ENCODE measurements at regions not wholly inside any gene's neighbourhood (a gene's known extent, or its start where the extent isn't known, plus 50 kb on each side); places are given as distances from the start of the nearest gene placed in this dataset.
"Not testable (repeated sequence)": the region's sequence is repeated elsewhere in the genome, so short reads cannot be mapped to it uniquely, and the experiment has no call there.

- POLR2A ChIA-PET; BruUV-seq (replicated peaks); CTCF ChIA-PET (ENCODE audit: low intra/inter-chr PET ratio); H3K9me3 ChIP-seq (replicated peaks; ENCODE audit: control insufficient read depth, insufficient read depth, low read depth, low read length); H3K27me3 ChIP-seq (ENCODE audit: control insufficient read depth in 2 of 2, insufficient read depth in 2 of 2, low read length in 2 of 2); FAIRE-seq; DNase-seq (ENCODE audit: extremely low read depth in 1 of 4, low spot score in 3 of 4); H3K9me1 ChIP-seq (ENCODE audit: control insufficient read depth, insufficient read depth, low read length); intact Hi-C loops (cut with micrococcal nuclease); H3K79me2 ChIP-seq (ENCODE audit: control insufficient read depth, insufficient read depth, low read length); H4K20me1 ChIP-seq (replicated peaks; ENCODE audit: control insufficient read depth, insufficient read depth, low read length); H3K36me3 ChIP-seq (ENCODE audit: control insufficient read depth, insufficient read depth, low read length); H2AFZ ChIP-seq (ENCODE audit: low read depth, low read length): not testable (repeated sequence)
- 0 out of 3 replicates have a peak, but pooled peaks have one; percentile 6 for ATAC-seq
- TF ChIP-seq RBFOX2 (IDR thresholded peaks at IDR 0.05; ENCODE audit: low read depth, low read length) = peak; percentile 43; the same call in 1 of the 2 replicates
- H3K4me2 ChIP-seq (ENCODE audit: insufficient read depth, low read length) = peak overlapping the region; percentile 76
- peaks cover 22 to 59% of the 10 kb centered on the region in 2 experiments for H3K4me1 ChIP-seq (replicated peaks in 1 of 2; ENCODE audit: control insufficient read depth in 2 of 2, insufficient read depth in 2 of 2, low read length in 2 of 2)
- WGBS (ENCODE audit: insufficient coverage, low coverage, missing lambda C conversion rate) = 6% methylated on average over 11 of the region's 21 CpGs
- in situ Hi-C loops (cut with MboI) = loop anchor here (5.0 kb wide), 1 partner anchor 294 kb away; no protein-coding TSS in a partner anchor
- H3K27ac ChIP-seq (ENCODE audit: extremely low read depth, low read depth, low read length) = peak overlapping the region; percentile 58; the same call in 2 of the 3 replicates
- peak overlapping the region; percentile 26 to 45; a peak in 3 of 4 replicates for H3K9ac ChIP-seq (ENCODE audit: insufficient read depth in 1 of 2, low read depth in 2 of 2, low read length in 2 of 2)
- H3K4me3 ChIP-seq = peak overlapping the region; percentile 27; the same call in 1 of the 2 replicates
These were observed 84.7 kb upstream of the SFSWAP start for GRCh38 chr12:131625966-131626722.

- H4K20me1 ChIP-seq (replicated peaks; ENCODE audit: control insufficient read depth, insufficient read depth, low read length); POLR2A ChIA-PET; H3K27me3 ChIP-seq (ENCODE audit: control insufficient read depth in 2 of 2, insufficient read depth in 2 of 2, low read length in 2 of 2); ATAC-seq; H3K9ac ChIP-seq (ENCODE audit: insufficient read depth in 1 of 2, low read depth in 2 of 2, low read length in 2 of 2); H3K9me1 ChIP-seq (ENCODE audit: control insufficient read depth, insufficient read depth, low read length); H3K36me3 ChIP-seq (ENCODE audit: control insufficient read depth, insufficient read depth, low read length); H3K9me3 ChIP-seq (replicated peaks; ENCODE audit: control insufficient read depth, insufficient read depth, low read depth, low read length); BruUV-seq (replicated peaks); CTCF ChIA-PET (ENCODE audit: low intra/inter-chr PET ratio); H2AFZ ChIP-seq (ENCODE audit: low read depth, low read length); H3K79me2 ChIP-seq (ENCODE audit: control insufficient read depth, insufficient read depth, low read length); intact Hi-C loops (cut with micrococcal nuclease): not testable (repeated sequence)
- 4% methylated on average over 14 of the region's 29 CpGs for WGBS (ENCODE audit: insufficient coverage, low coverage, missing lambda C conversion rate)
- FAIRE-seq (peak; percentile 65), DNase-seq (ENCODE audit: extremely low read depth in 1 of 4, low spot score in 3 of 4) (peak in 1 of 4 experiments; percentile 47)
- in situ Hi-C loops (cut with MboI) = loop anchor here (5.0 kb wide), 1 partner anchor 295 kb away; no protein-coding TSS in a partner anchor
- peak; percentile 46; the same call in 1 of the 2 replicates for TF ChIP-seq RBFOX2 (IDR thresholded peaks at IDR 0.05; ENCODE audit: low read depth, low read length)
- TF ChIP-seq SAFB (IDR thresholded peaks at IDR 0.05; ENCODE audit: borderline replicate concordance, low read depth, low read length) = peak; percentile 66; the same call in 1 of the 2 replicates
- TF ChIP-seq POLR2G (IDR thresholded peaks at IDR 0.05; ENCODE audit: low read depth, low read length) = 0 out of 2 replicates have a peak, but pooled peaks have one; percentile 14
- Histone ChIP-seq H3K4me3 (peak overlapping the region; percentile 45), H3K4me2 (ENCODE audit: insufficient read depth, low read length) (peak overlapping the region; percentile 27; the same call in 1 of the 2 replicates), H3K4me1 (replicated peaks in 1 of 2; ENCODE audit: control insufficient read depth in 2 of 2, insufficient read depth in 2 of 2, low read length in 2 of 2) (peaks cover 17 to 51% of the 10 kb centered on the region in 2 experiments), H3K27ac (ENCODE audit: extremely low read depth, low read depth, low read length) (peak overlapping the region; percentile 64; the same call in 2 of the 3 replicates)
These were observed 83.5 kb upstream of the SFSWAP start for GRCh38 chr12:131627151-131628022.
